ENCODE measurements at regions not wholly inside any gene's neighbourhood (a gene's known extent, or its start where the extent isn't known, plus 50 kb on each side); places are given as distances from the start of the nearest gene placed in this dataset.

DNA sequence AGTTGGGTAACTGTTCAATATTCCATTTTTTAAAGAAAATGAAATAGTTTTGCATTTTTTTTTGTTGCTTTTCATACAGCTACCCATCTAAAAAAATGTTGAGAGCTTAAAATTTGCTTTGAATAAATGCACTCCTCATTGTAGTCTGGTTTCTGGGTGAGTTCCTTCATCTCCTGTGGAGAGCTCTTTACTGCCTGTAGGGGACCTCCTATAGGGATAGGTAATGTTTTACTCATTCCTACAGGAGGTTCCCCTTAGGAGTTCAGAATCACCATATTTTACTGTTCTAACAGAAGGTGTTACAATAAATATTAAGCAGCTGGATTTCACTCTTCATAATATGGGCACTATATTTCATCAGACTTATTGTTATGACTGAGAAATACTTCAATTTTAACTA is 947.3 kb upstream of the CRIM1 start:
- TF ChIP-seq, protein P1, sequence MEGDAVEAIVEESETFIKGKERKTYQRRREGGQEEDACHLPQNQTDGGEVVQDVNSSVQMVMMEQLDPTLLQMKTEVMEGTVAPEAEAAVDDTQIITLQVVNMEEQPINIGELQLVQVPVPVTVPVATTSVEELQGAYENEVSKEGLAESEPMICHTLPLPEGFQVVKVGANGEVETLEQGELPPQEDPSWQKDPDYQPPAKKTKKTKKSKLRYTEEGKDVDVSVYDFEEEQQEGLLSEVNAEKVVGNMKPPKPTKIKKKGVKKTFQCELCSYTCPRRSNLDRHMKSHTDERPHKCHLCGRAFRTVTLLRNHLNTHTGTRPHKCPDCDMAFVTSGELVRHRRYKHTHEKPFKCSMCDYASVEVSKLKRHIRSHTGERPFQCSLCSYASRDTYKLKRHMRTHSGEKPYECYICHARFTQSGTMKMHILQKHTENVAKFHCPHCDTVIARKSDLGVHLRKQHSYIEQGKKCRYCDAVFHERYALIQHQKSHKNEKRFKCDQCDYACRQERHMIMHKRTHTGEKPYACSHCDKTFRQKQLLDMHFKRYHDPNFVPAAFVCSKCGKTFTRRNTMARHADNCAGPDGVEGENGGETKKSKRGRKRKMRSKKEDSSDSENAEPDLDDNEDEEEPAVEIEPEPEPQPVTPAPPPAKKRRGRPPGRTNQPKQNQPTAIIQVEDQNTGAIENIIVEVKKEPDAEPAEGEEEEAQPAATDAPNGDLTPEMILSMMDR (IDR thresholded peaks at IDR 0.05), result no peak
- TF ChIP-seq POLR2A (IDR thresholded peaks at IDR 0.05), result no peak
